HG03571 (cell line): ENCODE measurements at regions not wholly inside any gene's neighbourhood (a gene's known extent, or its start where the extent isn't known, plus 50 kb on each side); places are given as distances from the start of the nearest gene placed in this dataset.
"Not testable (repeated sequence)": the region's sequence is repeated elsewhere in the genome, so short reads cannot be mapped to it uniquely, and the experiment has no call there.

ENCODE experiments used
- ATAC-seq: cut with Tn5 transposase; IDR thresholded peaks from one replicate; pipeline ENCODE4 v1.9.1; 2021; ENCODE audit not compliant: unreplicated experiment

- no peak for ATAC-seq
Measured at GRCh38 chr7:29619111-29619510, 55.5 kb downstream of the PRR15 start.

GRCh38 chr7:29619848-29620555 lies 56.4 kb downstream of the PRR15 start:
- no peak for ATAC-seq

- no peak for ATAC-seq
Measured at GRCh38 chr7:29620556-29620930, 56.9 kb downstream of the PRR15 start.

GRCh38 chr7:29622335-29623265 lies 59.0 kb downstream of the PRR15 start:
- no peak for ATAC-seq

GRCh38 chr7:29623973-29624372 lies 60.3 kb downstream of the PRR15 start:
- ATAC-seq: no peak

GRCh38 chr7:29626730-29627129 lies 63.1 kb downstream of the PRR15 start:
- ATAC-seq: no peak

- ATAC-seq: no peak
Measured at GRCh38 chr7:29627631-29628030, 64.0 kb downstream of the PRR15 start.

- no peak for ATAC-seq
Measured at GRCh38 chr7:29629507-29629906, 65.9 kb downstream of the PRR15 start.

GRCh38 chr7:29635067-29636008 lies 71.7 kb downstream of the PRR15 start:
- ATAC-seq: not testable (repeated sequence)

GRCh38 chr7:29636009-29636351 lies 72.3 kb downstream of the PRR15 start:
- no peak for ATAC-seq

- no peak for ATAC-seq
Measured at GRCh38 chr7:29637374-29637773, 73.7 kb downstream of the PRR15 start.

GRCh38 chr7:29638841-29639240 lies 75.2 kb downstream of the PRR15 start:
- ATAC-seq: not testable (repeated sequence)

GRCh38 chr7:29639386-29639785 lies 75.8 kb downstream of the PRR15 start:
- ATAC-seq: no peak

GRCh38 chr7:29639886-29640595 lies 76.4 kb downstream of the PRR15 start:
- no peak for ATAC-seq

GRCh38 chr7:29641651-29642050 lies 78.0 kb downstream of the PRR15 start:
- ATAC-seq: no peak

- ATAC-seq: no peak
Measured at GRCh38 chr7:29642494-29643155, 79.0 kb downstream of the PRR15 start.

- not testable (repeated sequence) for ATAC-seq
Measured at GRCh38 chr7:29646116-29646515, 82.5 kb downstream of the PRR15 start.

- no peak for ATAC-seq
Measured at GRCh38 chr7:29647020-29647654, 83.5 kb downstream of the PRR15 start.

- not testable (repeated sequence) for ATAC-seq
Measured at GRCh38 chr7:29647691-29648210, 84.1 kb downstream of the PRR15 start.
